ENCODE measurements at regions not wholly inside any gene's neighbourhood (a gene's known extent, or its start where the extent isn't known, plus 50 kb on each side); places are given as distances from the start of the nearest gene placed in this dataset.

- ChIA-PET POLR2A (no interaction called here), CTCF (no interaction called here)
- intact Hi-C loops (cut with micrococcal nuclease), result no loop called here
- H3K9me3 Mint-ChIP-seq, result peaks cover 0 to 10% (median 0%) of the 10 kb centered on the region in 11 donors
- ATAC-seq, result no peak
- no peaks in the 10 kb centered on the region for H3K9me3 ChIP-seq (ENCODE audit: control insufficient read depth in 2 of 3, low read length in 3 of 3)
- H3K36me3 Mint-ChIP-seq, result no peaks in the 10 kb centered on the region
- H3K27ac ChIP-seq (ENCODE audit: low read depth, low read length), result no peak overlapping the region
- DNase-seq, result no peak
- peaks cover 0 to 6% (median 0%) of the 10 kb centered on the region in 5 donors for H3K27me3 Mint-ChIP-seq
- H3K27me3 ChIP-seq (ENCODE audit: control insufficient read depth in 2 of 2, insufficient read depth in 2 of 2, low read length in 2 of 2), result no peaks in the 10 kb centered on the region
- no peaks in the 10 kb centered on the region for H3K4me1 Mint-ChIP-seq
- H3K4me1 ChIP-seq (ENCODE audit: control insufficient read depth in 2 of 2, insufficient read depth in 2 of 2, low read length in 2 of 2), result no peaks in the 10 kb centered on the region
- no peak overlapping the region for H3K4me3 Mint-ChIP-seq
- H3K36me3 ChIP-seq (ENCODE audit: control insufficient read depth in 2 of 3, insufficient read depth in 3 of 3, low read length in 3 of 3), result no peaks in the 10 kb centered on the region
- no peak overlapping the region for H3K4me3 ChIP-seq (ENCODE audit: low read length)
- no peak overlapping the region for H3K27ac Mint-ChIP-seq
Measured at GRCh38 chr6:9789201-9789600, 625.7 kb downstream of the TFAP2A start.

GRCh38 chr6:9784786-9785185 lies 630.1 kb downstream of the TFAP2A start:
- intact Hi-C loops (cut with micrococcal nuclease), result no loop called here
- ChIA-PET POLR2A (no interaction called here), CTCF (no interaction called here)
- Mint-ChIP-seq H3K4me1 (no peaks in the 10 kb centered on the region), H3K9me3 (peaks cover 0 to 17% (median 0%) of the 10 kb centered on the region in 11 donors), H3K27me3 (peaks cover 0 to 6% (median 0%) of the 10 kb centered on the region in 5 donors), H3K36me3 (no peaks in the 10 kb centered on the region), H3K27ac (no peak overlapping the region), H3K4me3 (no peak overlapping the region)
- Histone ChIP-seq H3K27ac (ENCODE audit: low read depth, low read length) (no peak overlapping the region), H3K27me3 (ENCODE audit: control insufficient read depth in 2 of 2, insufficient read depth in 2 of 2, low read length in 2 of 2) (no peaks in the 10 kb centered on the region), H3K9me3 (ENCODE audit: control insufficient read depth in 2 of 3, low read length in 3 of 3) (no peaks in the 10 kb centered on the region), H3K4me3 (ENCODE audit: low read length) (no peak overlapping the region), H3K4me1 (ENCODE audit: control insufficient read depth in 2 of 2, insufficient read depth in 2 of 2, low read length in 2 of 2) (no peaks in the 10 kb centered on the region), H3K36me3 (ENCODE audit: control insufficient read depth in 2 of 3, insufficient read depth in 3 of 3, low read length in 3 of 3) (no peaks in the 10 kb centered on the region)
- no peak for DNase-seq
- no peak for ATAC-seq

DNA sequence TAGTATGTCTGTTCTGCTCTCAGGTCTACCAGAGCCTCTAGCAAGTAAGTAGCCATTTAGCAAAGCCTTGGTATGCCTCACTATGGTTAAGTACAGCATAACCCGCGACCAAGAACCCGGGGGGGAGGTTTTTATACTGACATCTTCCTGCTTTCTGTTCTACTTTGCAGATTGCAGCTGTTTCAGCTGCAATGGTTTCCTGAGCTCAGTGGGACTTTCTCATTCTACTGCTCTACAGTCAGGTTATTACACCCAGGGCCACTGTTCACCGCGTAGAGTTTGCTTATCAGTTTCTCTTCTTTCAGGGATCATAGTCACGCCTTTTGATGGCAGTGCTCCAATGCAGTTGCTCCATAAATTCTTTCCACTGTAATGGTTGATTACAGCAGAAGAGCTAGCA lies 631.3 kb downstream of the TFAP2A start:
- Histone ChIP-seq H3K9me3 (ENCODE audit: control insufficient read depth in 2 of 3, low read length in 3 of 3) (no peaks in the 10 kb centered on the region), H3K27me3 (ENCODE audit: control insufficient read depth in 2 of 2, insufficient read depth in 2 of 2, low read length in 2 of 2) (no peaks in the 10 kb centered on the region), H3K36me3 (ENCODE audit: control insufficient read depth in 2 of 3, insufficient read depth in 3 of 3, low read length in 3 of 3) (no peaks in the 10 kb centered on the region), H3K4me3 (ENCODE audit: low read length) (no peak overlapping the region), H3K27ac (ENCODE audit: low read depth, low read length) (no peak overlapping the region), H3K4me1 (ENCODE audit: control insufficient read depth in 2 of 2, insufficient read depth in 2 of 2, low read length in 2 of 2) (no peaks in the 10 kb centered on the region)
- H3K4me1 Mint-ChIP-seq, result no peaks in the 10 kb centered on the region
- ATAC-seq, result no peak
- H3K4me3 Mint-ChIP-seq, result no peak overlapping the region
- no peak for DNase-seq
- intact Hi-C loops (cut with micrococcal nuclease), result no loop called here
- H3K27me3 Mint-ChIP-seq, result no peaks in the 10 kb centered on the region
- H3K9me3 Mint-ChIP-seq, result peaks cover 0 to 13% (median 0%) of the 10 kb centered on the region in 11 donors
- ChIA-PET POLR2A (no interaction called here), CTCF (no interaction called here)
- no peaks in the 10 kb centered on the region for H3K36me3 Mint-ChIP-seq
- no peak overlapping the region for H3K27ac Mint-ChIP-seq

DNA sequence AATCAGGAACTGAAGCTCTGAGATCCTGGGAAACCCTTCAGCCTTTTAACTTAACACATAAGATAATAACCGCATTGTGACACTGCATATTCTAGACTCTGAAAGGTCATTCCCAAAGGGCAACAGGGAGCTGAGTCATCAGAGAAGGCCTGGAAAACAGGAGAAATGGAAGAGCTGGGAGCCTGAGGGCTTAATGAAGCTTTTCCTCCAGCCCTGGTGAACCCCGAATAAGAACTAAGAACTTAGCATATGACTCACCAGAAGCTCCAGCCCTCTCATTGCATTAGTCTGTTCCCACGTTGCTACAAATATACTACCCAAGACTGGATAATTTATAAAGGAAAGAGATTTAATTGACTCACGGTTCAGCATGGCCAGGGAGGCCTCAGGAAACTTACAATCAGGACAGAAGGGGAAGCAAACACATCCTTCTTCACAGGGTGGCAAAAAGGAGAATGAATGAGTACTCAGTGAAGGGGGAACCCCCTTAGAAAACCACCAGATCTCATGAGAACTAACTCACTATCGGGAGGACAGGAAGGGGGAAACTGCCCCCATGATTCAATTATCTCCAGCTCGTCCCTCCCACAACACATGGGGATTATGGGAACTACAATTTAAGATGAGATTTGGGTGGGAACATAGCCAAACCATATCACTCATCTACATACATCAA lies 648.5 kb downstream of the TFAP2A start:
- DNase-seq (no peak), ATAC-seq (no peak)
- no peaks in the 10 kb centered on the region for H3K27me3 ChIP-seq (ENCODE audit: control insufficient read depth in 2 of 2, insufficient read depth in 2 of 2, low read length in 2 of 2)
- Mint-ChIP-seq H3K27me3 (no peaks in the 10 kb centered on the region), H3K4me3 (no peak overlapping the region), H3K9me3 (peaks cover 0 to 9% (median 0%) of the 10 kb centered on the region in 11 donors), H3K36me3 (no peaks in the 10 kb centered on the region), H3K4me1 (no peaks in the 10 kb centered on the region), H3K27ac (no peak overlapping the region)
- no peak overlapping the region for H3K4me3 ChIP-seq (ENCODE audit: low read length)
- H3K9me3 ChIP-seq (ENCODE audit: control insufficient read depth in 2 of 3, low read length in 3 of 3), result no peaks in the 10 kb centered on the region
- H3K4me1 ChIP-seq (ENCODE audit: control insufficient read depth in 2 of 2, insufficient read depth in 2 of 2, low read length in 2 of 2), result no peaks in the 10 kb centered on the region
- ChIA-PET CTCF (no interaction called here), POLR2A (no interaction called here)
- no peak overlapping the region for H3K27ac ChIP-seq (ENCODE audit: low read depth, low read length)
- no peaks in the 10 kb centered on the region for H3K36me3 ChIP-seq (ENCODE audit: control insufficient read depth in 2 of 3, insufficient read depth in 3 of 3, low read length in 3 of 3)
- intact Hi-C loops (cut with micrococcal nuclease), result no loop called here

DNA sequence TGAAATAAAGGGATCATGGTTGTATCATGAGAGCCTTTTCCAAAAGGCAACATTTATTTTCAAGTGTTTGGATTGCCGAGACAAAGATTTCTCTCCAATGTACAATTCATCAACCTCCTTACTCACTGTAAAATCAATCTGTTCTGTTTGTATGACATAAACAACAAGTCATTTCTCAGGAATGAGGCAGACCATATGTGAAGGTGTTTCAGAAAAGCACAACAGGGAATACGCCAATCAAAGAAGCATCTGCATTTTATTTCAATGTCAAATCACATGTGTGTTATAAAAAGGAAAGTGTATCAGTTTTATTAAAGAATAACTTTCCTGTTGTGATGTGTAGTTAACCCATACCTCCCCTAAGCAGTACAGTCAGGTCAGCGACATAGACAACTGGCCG lies 653.7 kb downstream of the TFAP2A start:
- H3K4me3 Mint-ChIP-seq, result no peak overlapping the region
- no peak overlapping the region for H3K27ac Mint-ChIP-seq
- ChIA-PET CTCF (no interaction called here), POLR2A (no interaction called here)
- peaks cover 0 to 14% (median 0%) of the 10 kb centered on the region in 11 donors for H3K9me3 Mint-ChIP-seq
- intact Hi-C loops (cut with micrococcal nuclease), result no loop called here
- H3K9me3 ChIP-seq (ENCODE audit: control insufficient read depth in 2 of 3, low read length in 3 of 3), result no peaks in the 10 kb centered on the region
- no peaks in the 10 kb centered on the region for H3K4me1 Mint-ChIP-seq
- no peaks in the 10 kb centered on the region for H3K27me3 ChIP-seq (ENCODE audit: control insufficient read depth in 2 of 2, insufficient read depth in 2 of 2, low read length in 2 of 2)
- DNase-seq, result no peak
- no peak overlapping the region for H3K4me3 ChIP-seq (ENCODE audit: low read length)
- H3K4me1 ChIP-seq (ENCODE audit: control insufficient read depth in 2 of 2, insufficient read depth in 2 of 2, low read length in 2 of 2), result no peaks in the 10 kb centered on the region
- H3K36me3 Mint-ChIP-seq, result no peaks in the 10 kb centered on the region
- H3K27me3 Mint-ChIP-seq, result no peaks in the 10 kb centered on the region
- no peak for ATAC-seq
- no peaks in the 10 kb centered on the region for H3K36me3 ChIP-seq (ENCODE audit: control insufficient read depth in 2 of 3, insufficient read depth in 3 of 3, low read length in 3 of 3)
- H3K27ac ChIP-seq (ENCODE audit: low read depth, low read length), result no peak overlapping the region

- Mint-ChIP-seq H3K4me3 (no peak overlapping the region), H3K36me3 (no peaks in the 10 kb centered on the region), H3K4me1 (no peaks in the 10 kb centered on the region), H3K27me3 (no peaks in the 10 kb centered on the region), H3K27ac (no peak overlapping the region), H3K9me3 (peaks cover 0 to 16% (median 10%) of the 10 kb centered on the region in 11 donors)
- Histone ChIP-seq H3K27me3 (ENCODE audit: control insufficient read depth in 2 of 2, insufficient read depth in 2 of 2, low read length in 2 of 2) (no peaks in the 10 kb centered on the region), H3K4me1 (ENCODE audit: control insufficient read depth in 2 of 2, insufficient read depth in 2 of 2, low read length in 2 of 2) (no peaks in the 10 kb centered on the region), H3K36me3 (ENCODE audit: control insufficient read depth in 2 of 3, insufficient read depth in 3 of 3, low read length in 3 of 3) (no peaks in the 10 kb centered on the region), H3K9me3 (ENCODE audit: control insufficient read depth in 2 of 3, low read length in 3 of 3) (no peaks in the 10 kb centered on the region), H3K27ac (ENCODE audit: low read depth, low read length) (no peak overlapping the region), H3K4me3 (ENCODE audit: low read length) (no peak overlapping the region)
- CTCF ChIA-PET, result no interaction called here
- ATAC-seq, result no peak
- intact Hi-C loops (cut with micrococcal nuclease), result no loop called here
- POLR2A ChIA-PET, result no interaction called here
- DNase-seq, result no peak
Measured at GRCh38 chr6:9754515-9754914, 660.4 kb downstream of the TFAP2A start.

- H3K9me3 ChIP-seq (ENCODE audit: control insufficient read depth in 2 of 3, low read length in 3 of 3), result no peaks in the 10 kb centered on the region
- no peak overlapping the region for H3K4me3 ChIP-seq (ENCODE audit: low read length)
- no peaks in the 10 kb centered on the region for H3K27me3 ChIP-seq (ENCODE audit: control insufficient read depth in 2 of 2, insufficient read depth in 2 of 2, low read length in 2 of 2)
- ATAC-seq (no peak), DNase-seq (no peak)
- no peak overlapping the region for H3K27ac ChIP-seq (ENCODE audit: low read depth, low read length)
- ChIA-PET CTCF (no interaction called here), POLR2A (no interaction called here)
- H3K4me1 ChIP-seq (ENCODE audit: control insufficient read depth in 2 of 2, insufficient read depth in 2 of 2, low read length in 2 of 2), result no peaks in the 10 kb centered on the region
- no peaks in the 10 kb centered on the region for H3K36me3 ChIP-seq (ENCODE audit: control insufficient read depth in 2 of 3, insufficient read depth in 3 of 3, low read length in 3 of 3)
- H3K9me3 Mint-ChIP-seq, result peaks cover 0 to 12% (median 0%) of the 10 kb centered on the region in 11 donors
- peaks cover 0 to 2% (median 0%) of the 10 kb centered on the region in 7 donors for H3K4me1 Mint-ChIP-seq
- no peak overlapping the region for H3K4me3 Mint-ChIP-seq
- peaks cover 0 to 5% (median 0%) of the 10 kb centered on the region in 5 donors for H3K27me3 Mint-ChIP-seq
- no peaks in the 10 kb centered on the region for H3K36me3 Mint-ChIP-seq
- intact Hi-C loops (cut with micrococcal nuclease), result no loop called here
- no peak overlapping the region for H3K27ac Mint-ChIP-seq
Measured at GRCh38 chr6:9745966-9746365, 668.9 kb downstream of the TFAP2A start.
